Ishikawa (cell line): ENCODE measurements at regions not wholly inside any gene's neighbourhood (a gene's known extent, or its start where the extent isn't known, plus 50 kb on each side); places are given as distances from the start of the nearest gene placed in this dataset.

Source experiments
- CEBPB ChIP-seq: IDR thresholded peaks from 2 replicates; pipeline ENCODE4 v1.6.1; 2012
- CREB1 ChIP-seq: IDR thresholded peaks from 2 replicates; pipeline ENCODE4 v1.6.1; 2012; ENCODE audit warnings: low read depth
- EGR1 ChIP-seq: IDR thresholded peaks from 2 replicates; pipeline ENCODE4 v1.6.1; 2012
- EP300 ChIP-seq: IDR thresholded peaks from 2 replicates; pipeline ENCODE4 v1.6.1; 2012; ENCODE audit warnings: borderline replicate concordance
- FOXM1 ChIP-seq: IDR thresholded peaks from 2 replicates; pipeline ENCODE4 v1.6.1; 2012; ENCODE audit warnings: low read depth, borderline replicate concordance
- NFIC ChIP-seq: IDR thresholded peaks from 2 replicates; pipeline ENCODE4 v1.6.1; 2012
- RAD21 ChIP-seq: IDR thresholded peaks from 2 replicates; pipeline ENCODE4 v1.6.1; 2012; ENCODE audit warnings: low read depth
- TAF1 ChIP-seq: IDR thresholded peaks from 2 replicates; pipeline ENCODE4 v1.6.1; 2012; ENCODE audit warnings: low read depth, mild to moderate bottlenecking
- TCF12 ChIP-seq: IDR thresholded peaks from 2 replicates; pipeline ENCODE4 v1.6.1; 2012; ENCODE audit warnings: low read depth
- TEAD4 ChIP-seq: IDR thresholded peaks from 2 replicates; pipeline ENCODE4 v1.6.1; 2012
- YY1 ChIP-seq: IDR thresholded peaks from 2 replicates; pipeline ENCODE4 v1.6.1; 2012; ENCODE audit warnings: low read depth
- ZBTB7A ChIP-seq: IDR thresholded peaks from 2 replicates; pipeline ENCODE4 v1.6.1; 2012; ENCODE audit warnings: low read depth
- TF ChIP-seq, protein P1 (sequence below): IDR thresholded peaks from 2 replicates; pipeline ENCODE4 v1.6.1; 2012
- TF ChIP-seq, protein P2 (sequence below): IDR thresholded peaks from 2 replicates; pipeline ENCODE4 v1.6.1; 2012
- TF ChIP-seq, protein P3 (sequence below): IDR thresholded peaks from 2 replicates; pipeline ENCODE4 v1.6.1; 2012; ENCODE audit warnings: low read depth, mild to moderate bottlenecking

DNA sequence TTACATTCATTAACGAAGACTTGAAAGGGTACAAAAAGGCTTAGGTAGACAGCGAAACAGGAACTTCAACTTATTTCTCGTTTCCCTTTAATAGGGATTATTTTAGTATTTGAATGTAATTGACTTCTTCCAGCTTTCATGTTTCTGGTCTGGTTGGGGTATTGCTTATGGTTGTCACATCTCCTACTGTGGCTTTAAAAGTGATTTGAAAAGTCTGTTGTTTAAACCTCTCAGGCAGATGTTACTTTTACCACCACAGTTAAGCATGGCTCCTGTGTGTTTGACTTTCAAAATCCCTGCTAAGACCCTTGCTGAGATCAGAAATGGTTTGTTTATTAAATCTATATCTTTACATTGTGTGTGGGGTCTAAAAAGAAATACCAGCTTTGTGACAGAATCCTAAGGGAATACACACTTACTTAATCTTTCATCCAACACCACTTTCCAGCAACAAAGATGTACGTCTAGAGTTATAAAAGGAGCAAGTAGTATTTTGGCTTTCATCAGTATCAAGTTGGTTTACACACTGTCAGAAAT, 661.2 kb downstream of the FAT4 start:
- TF ChIP-seq CREB1 (no peak), TAF1 (no peak), ZBTB7A (no peak), CEBPB (no peak), YY1 (no peak)
- TF ChIP-seq, protein P1, sequence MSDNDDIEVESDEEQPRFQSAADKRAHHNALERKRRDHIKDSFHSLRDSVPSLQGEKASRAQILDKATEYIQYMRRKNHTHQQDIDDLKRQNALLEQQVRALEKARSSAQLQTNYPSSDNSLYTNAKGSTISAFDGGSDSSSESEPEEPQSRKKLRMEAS = no peak
- TF ChIP-seq, protein P2, sequence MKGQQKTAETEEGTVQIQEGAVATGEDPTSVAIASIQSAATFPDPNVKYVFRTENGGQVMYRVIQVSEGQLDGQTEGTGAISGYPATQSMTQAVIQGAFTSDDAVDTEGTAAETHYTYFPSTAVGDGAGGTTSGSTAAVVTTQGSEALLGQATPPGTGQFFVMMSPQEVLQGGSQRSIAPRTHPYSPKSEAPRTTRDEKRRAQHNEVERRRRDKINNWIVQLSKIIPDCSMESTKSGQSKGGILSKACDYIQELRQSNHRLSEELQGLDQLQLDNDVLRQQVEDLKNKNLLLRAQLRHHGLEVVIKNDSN = no peak

DNA sequence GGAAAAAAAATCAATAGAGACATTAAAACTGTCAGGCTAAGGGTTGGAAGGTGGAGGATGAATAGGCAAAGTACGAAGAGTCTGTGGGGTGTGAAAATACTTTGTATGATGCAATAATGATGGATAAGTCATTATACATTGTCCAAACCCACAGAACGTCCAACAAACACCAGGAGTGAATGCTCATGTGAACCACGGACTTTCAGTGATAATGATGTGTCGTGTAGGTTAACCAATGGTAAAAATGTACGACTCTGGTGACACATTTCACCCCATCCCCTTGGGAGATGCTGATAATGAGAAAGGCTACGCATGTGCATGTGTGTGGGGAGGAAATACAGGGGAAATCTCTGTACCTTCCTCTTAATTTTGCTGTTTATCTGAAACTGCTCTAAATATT, 665.2 kb downstream of the FAT4 start:
- no peak for TF ChIP-seq EP300
- TF ChIP-seq TEAD4 = no peak
- no peak for TF ChIP-seq YY1
- no peak for TF ChIP-seq EGR1
- TF ChIP-seq FOXM1 = no peak
- TF ChIP-seq, protein P1 = no peak
- TF ChIP-seq CEBPB = no peak
- TF ChIP-seq, protein P2 = no peak
- TF ChIP-seq NFIC = no peak

DNA sequence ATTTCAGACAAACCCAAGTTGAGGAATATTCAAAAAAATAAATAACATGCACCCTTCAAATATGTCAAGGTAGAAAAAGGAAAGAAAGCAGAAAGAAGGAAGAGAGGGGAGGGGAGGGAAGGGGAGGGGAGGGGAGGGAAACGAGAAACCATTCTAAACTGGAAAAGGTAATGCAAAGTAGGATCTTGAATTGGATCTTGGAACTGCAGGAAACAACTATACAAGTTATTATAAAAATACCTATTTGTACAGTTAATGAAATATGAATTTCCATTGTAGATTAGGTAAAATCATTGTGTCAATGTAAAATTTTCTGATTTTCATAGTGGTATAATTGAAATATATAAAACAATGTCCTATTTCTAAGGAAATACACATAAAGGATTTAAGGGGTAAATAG, 668.4 kb downstream of the FAT4 start:
- TF ChIP-seq, protein P2 = no peak
- no peak for TF ChIP-seq CREB1
- TF ChIP-seq FOXM1 = no peak
- TF ChIP-seq TEAD4 = no peak
- TF ChIP-seq TCF12 = no peak
- TF ChIP-seq EP300 = no peak
- no peak for TF ChIP-seq NFIC

DNA sequence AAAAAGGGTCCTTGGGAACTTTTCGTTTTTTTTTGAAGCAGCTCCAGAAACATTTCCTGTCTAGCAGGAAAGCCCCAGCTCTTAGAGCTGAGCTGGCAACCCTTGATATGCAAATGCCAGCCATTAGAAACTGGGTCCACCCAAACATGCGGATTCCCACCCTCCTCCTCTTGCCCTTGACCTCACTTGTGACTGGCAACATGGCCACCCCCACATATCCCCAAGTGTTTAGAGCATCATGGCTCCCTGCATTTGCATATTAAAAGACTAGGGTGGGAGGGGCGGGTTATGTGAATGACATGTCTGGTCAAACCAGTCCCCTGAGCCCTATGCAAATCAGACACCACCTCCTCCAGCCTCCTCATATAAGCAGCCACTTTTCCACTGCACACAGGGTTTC, 671.1 kb downstream of the FAT4 start:
- TF ChIP-seq TAF1 (no peak), FOXM1 (no peak)
- TF ChIP-seq, protein P2 = no peak

DNA sequence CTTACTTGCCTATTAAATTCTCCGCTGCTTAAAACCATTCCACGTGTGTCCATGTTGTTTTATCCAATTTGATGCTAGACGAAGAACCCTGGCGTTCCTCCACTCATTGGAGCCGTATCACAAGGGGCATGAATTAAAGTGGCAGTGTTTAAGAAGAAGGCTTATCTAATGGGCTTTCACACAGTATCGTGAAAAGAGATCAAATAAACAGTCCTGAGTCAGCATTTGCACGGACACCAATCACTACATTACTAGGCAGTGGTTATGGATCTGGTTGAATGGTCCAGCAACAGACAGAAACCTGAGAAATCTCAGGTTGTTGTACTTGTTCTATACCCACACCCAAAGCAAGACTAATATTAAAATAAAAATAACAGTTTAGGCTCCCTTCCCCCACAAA, 671.6 kb downstream of the FAT4 start:
- no peak for TF ChIP-seq RAD21
- no peak for TF ChIP-seq NFIC
- TF ChIP-seq CREB1 = no peak
- no peak for TF ChIP-seq EP300
- TF ChIP-seq, protein P2 = no peak
- no peak for TF ChIP-seq TCF12
- TF ChIP-seq, protein P3, sequence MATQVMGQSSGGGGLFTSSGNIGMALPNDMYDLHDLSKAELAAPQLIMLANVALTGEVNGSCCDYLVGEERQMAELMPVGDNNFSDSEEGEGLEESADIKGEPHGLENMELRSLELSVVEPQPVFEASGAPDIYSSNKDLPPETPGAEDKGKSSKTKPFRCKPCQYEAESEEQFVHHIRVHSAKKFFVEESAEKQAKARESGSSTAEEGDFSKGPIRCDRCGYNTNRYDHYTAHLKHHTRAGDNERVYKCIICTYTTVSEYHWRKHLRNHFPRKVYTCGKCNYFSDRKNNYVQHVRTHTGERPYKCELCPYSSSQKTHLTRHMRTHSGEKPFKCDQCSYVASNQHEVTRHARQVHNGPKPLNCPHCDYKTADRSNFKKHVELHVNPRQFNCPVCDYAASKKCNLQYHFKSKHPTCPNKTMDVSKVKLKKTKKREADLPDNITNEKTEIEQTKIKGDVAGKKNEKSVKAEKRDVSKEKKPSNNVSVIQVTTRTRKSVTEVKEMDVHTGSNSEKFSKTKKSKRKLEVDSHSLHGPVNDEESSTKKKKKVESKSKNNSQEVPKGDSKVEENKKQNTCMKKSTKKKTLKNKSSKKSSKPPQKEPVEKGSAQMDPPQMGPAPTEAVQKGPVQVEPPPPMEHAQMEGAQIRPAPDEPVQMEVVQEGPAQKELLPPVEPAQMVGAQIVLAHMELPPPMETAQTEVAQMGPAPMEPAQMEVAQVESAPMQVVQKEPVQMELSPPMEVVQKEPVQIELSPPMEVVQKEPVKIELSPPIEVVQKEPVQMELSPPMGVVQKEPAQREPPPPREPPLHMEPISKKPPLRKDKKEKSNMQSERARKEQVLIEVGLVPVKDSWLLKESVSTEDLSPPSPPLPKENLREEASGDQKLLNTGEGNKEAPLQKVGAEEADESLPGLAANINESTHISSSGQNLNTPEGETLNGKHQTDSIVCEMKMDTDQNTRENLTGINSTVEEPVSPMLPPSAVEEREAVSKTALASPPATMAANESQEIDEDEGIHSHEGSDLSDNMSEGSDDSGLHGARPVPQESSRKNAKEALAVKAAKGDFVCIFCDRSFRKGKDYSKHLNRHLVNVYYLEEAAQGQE = no peak
- no peak for TF ChIP-seq TAF1
- TF ChIP-seq, protein P1 = no peak
- TF ChIP-seq ZBTB7A = no peak
- no peak for TF ChIP-seq EGR1
- no peak for TF ChIP-seq YY1
- no peak for TF ChIP-seq FOXM1

DNA sequence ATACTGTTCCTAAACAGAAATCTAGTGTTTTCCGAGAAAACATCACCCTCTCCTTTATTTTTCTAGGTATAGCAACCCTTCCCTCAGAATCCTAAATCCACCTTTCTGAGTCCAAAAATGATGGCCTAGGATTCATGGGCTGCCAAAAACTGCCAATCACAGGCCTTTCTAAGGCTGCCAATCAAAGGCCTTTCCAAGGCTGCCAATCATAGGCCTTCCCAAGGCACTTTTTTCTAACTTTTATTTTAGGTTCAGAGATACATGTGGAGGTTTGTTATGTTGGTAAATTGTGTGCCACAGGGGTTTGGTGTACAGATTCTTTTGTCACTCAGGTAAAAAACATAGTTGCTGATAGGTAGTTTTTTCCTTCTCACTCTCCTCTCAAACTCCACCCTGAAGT, 673.7 kb downstream of the FAT4 start:
- TF ChIP-seq NFIC = no peak
- no peak for TF ChIP-seq TCF12
- TF ChIP-seq ZBTB7A = no peak
- no peak for TF ChIP-seq FOXM1
- TF ChIP-seq, protein P3 = no peak
- no peak for TF ChIP-seq YY1
- no peak for TF ChIP-seq TAF1
- TF ChIP-seq EGR1 = no peak
- TF ChIP-seq EP300 = no peak
- TF ChIP-seq CEBPB = no peak
- no peak for TF ChIP-seq CREB1
- TF ChIP-seq RAD21 = no peak
- TF ChIP-seq, protein P2 = no peak
- no peak for TF ChIP-seq TEAD4
- TF ChIP-seq, protein P1 = no peak
